ENCODE measurements at regions not wholly inside any gene's neighbourhood (a gene's known extent, or its start where the extent isn't known, plus 50 kb on each side); places are given as distances from the start of the nearest gene placed in this dataset.

DNA sequence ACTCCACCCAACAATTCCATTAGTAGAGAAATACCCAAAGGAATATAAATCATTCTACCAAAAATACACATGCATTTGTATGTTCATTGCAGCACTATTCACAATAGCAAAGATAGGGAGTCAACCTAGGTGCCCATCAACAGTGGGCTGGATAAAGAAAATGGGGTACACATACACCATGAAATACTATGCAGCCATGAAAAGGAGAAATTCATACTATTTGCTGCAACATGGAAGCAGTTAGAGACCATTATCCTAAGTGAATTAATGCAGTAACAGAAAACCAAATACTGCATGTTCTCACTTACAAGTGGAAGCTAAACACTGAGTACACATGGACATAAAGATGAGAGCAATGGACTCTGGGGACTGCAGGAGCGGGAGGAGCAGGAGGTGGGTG, 72.4 kb upstream of the MBOAT1 start:
- no peak for ATAC-seq
- Histone ChIP-seq H3K36me3 (ENCODE audit: insufficient read depth) (no peaks in the 10 kb centered on the region), H3K27me3 (ENCODE audit: insufficient read depth) (no peaks in the 10 kb centered on the region), H3K79me2 (replicated peaks; ENCODE audit: insufficient read depth) (no peaks in the 10 kb centered on the region), H3K4me2 (no peak overlapping the region), H3K4me1 (ENCODE audit: insufficient read depth) (no peaks in the 10 kb centered on the region), H3K9me2 (ENCODE audit: insufficient read depth) (no peaks in the 10 kb centered on the region; the same call in 1 of the 2 replicates), H3F3A (replicated peaks; ENCODE audit: low read depth) (no peaks in the 10 kb centered on the region), H3K4me3 (no peak overlapping the region), H3K27ac (ENCODE audit: low read depth) (no peak overlapping the region), H2AFZ (no peak overlapping the region), H4K20me1 (replicated peaks; ENCODE audit: insufficient read depth) (no peaks in the 10 kb centered on the region)
- no peak for DNase-seq (ENCODE audit: low spot score)
- H3K36me3 Mint-ChIP-seq (ENCODE audit: low read depth), result no peaks in the 10 kb centered on the region
- no peak for TF ChIP-seq NANOG (IDR thresholded peaks at IDR 0.05; ENCODE audit: borderline replicate concordance)
- no peak for TF ChIP-seq ZNF331 (CRISPR knock-in tag; IDR thresholded peaks at IDR 0.05; ENCODE audit: low read depth)
- no peak for TF ChIP-seq STAT1 (IDR thresholded peaks at IDR 0.05; ENCODE audit: unreplicated experiment)
- no peak for TF ChIP-seq CREB1 (CRISPR knock-in tag; IDR thresholded peaks at IDR 0.05; ENCODE audit: low read depth)
- TF ChIP-seq REST (IDR thresholded peaks at IDR 0.05; ENCODE audit: unreplicated experiment), result no peak
- TF ChIP-seq POLR2AphosphoS5 (IDR thresholded peaks at IDR 0.05; ENCODE audit: low read depth), result no peak
- TF ChIP-seq, protein P1, sequence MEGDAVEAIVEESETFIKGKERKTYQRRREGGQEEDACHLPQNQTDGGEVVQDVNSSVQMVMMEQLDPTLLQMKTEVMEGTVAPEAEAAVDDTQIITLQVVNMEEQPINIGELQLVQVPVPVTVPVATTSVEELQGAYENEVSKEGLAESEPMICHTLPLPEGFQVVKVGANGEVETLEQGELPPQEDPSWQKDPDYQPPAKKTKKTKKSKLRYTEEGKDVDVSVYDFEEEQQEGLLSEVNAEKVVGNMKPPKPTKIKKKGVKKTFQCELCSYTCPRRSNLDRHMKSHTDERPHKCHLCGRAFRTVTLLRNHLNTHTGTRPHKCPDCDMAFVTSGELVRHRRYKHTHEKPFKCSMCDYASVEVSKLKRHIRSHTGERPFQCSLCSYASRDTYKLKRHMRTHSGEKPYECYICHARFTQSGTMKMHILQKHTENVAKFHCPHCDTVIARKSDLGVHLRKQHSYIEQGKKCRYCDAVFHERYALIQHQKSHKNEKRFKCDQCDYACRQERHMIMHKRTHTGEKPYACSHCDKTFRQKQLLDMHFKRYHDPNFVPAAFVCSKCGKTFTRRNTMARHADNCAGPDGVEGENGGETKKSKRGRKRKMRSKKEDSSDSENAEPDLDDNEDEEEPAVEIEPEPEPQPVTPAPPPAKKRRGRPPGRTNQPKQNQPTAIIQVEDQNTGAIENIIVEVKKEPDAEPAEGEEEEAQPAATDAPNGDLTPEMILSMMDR (conservative IDR thresholded peaks at IDR 0.05; ENCODE audit: low read depth in 2 of 2), result no peak
- no peak for TF ChIP-seq ZNF114 (CRISPR knock-in tag; IDR thresholded peaks at IDR 0.05)
- no peak for TF ChIP-seq EZH2phosphoT487 (IDR thresholded peaks at IDR 0.05; ENCODE audit: unreplicated experiment)
- no peak overlapping the region for H3K27ac Mint-ChIP-seq
- no peaks in the 10 kb centered on the region for H3K4me1 Mint-ChIP-seq
- H3K4me3 Mint-ChIP-seq, result no peak overlapping the region
- no peaks in the 10 kb centered on the region; the same call in 2 of the 3 replicates for H3K9me3 Mint-ChIP-seq
- no peaks in the 10 kb centered on the region for H3K27me3 Mint-ChIP-seq (ENCODE audit: insufficient read depth, low read depth, poor library complexity)

- Histone ChIP-seq H3K36me3 (ENCODE audit: insufficient read depth) (no peaks in the 10 kb centered on the region), H3K4me1 (ENCODE audit: insufficient read depth) (no peaks in the 10 kb centered on the region), H3K27ac (ENCODE audit: low read depth) (no peak overlapping the region), H3K4me3 (no peak overlapping the region), H3K4me2 (no peak overlapping the region), H3K27me3 (ENCODE audit: insufficient read depth) (no peaks in the 10 kb centered on the region), H2AFZ (no peak overlapping the region), H4K20me1 (replicated peaks; ENCODE audit: insufficient read depth) (no peaks in the 10 kb centered on the region), H3F3A (replicated peaks; ENCODE audit: low read depth) (no peaks in the 10 kb centered on the region), H3K79me2 (replicated peaks; ENCODE audit: insufficient read depth) (no peaks in the 10 kb centered on the region), H3K9me2 (ENCODE audit: insufficient read depth) (no peaks in the 10 kb centered on the region; the same call in 1 of the 2 replicates)
- H3K27ac Mint-ChIP-seq, result no peak overlapping the region
- H3K9me3 Mint-ChIP-seq, result no peaks in the 10 kb centered on the region; the same call in 2 of the 3 replicates
- H3K36me3 Mint-ChIP-seq (ENCODE audit: low read depth), result no peaks in the 10 kb centered on the region
- no peaks in the 10 kb centered on the region for H3K4me1 Mint-ChIP-seq
- H3K4me3 Mint-ChIP-seq, result no peak overlapping the region
- ATAC-seq (no peak), DNase-seq (ENCODE audit: low spot score) (no peak)
- H3K27me3 Mint-ChIP-seq (ENCODE audit: insufficient read depth, low read depth, poor library complexity), result no peaks in the 10 kb centered on the region
- no peak for TF ChIP-seq EZH2phosphoT487 (IDR thresholded peaks at IDR 0.05; ENCODE audit: unreplicated experiment)
- TF ChIP-seq, protein P2, sequence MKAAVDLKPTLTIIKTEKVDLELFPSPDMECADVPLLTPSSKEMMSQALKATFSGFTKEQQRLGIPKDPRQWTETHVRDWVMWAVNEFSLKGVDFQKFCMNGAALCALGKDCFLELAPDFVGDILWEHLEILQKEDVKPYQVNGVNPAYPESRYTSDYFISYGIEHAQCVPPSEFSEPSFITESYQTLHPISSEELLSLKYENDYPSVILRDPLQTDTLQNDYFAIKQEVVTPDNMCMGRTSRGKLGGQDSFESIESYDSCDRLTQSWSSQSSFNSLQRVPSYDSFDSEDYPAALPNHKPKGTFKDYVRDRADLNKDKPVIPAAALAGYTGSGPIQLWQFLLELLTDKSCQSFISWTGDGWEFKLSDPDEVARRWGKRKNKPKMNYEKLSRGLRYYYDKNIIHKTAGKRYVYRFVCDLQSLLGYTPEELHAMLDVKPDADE (IDR thresholded peaks at IDR 0.05), result no peak
Measured at GRCh38 chr6:20286968-20287565, 74.8 kb upstream of the MBOAT1 start.
